Stimulated activated CD8-positive, alpha-beta memory T cell treated with anti-CD3 and anti-CD28 coated beads, Interleukin-15, amount 100 ng/mL, for 4 hours (primary cell): ENCODE measurements at regions not wholly inside any gene's neighbourhood (a gene's known extent, or its start where the extent isn't known, plus 50 kb on each side); places are given as distances from the start of the nearest gene placed in this dataset.
"Not testable (repeated sequence)": the region's sequence is repeated elsewhere in the genome, so short reads cannot be mapped to it uniquely, and the experiment has no call there.

ENCODE experiments used
- DNase-seq, 2 donors: peaks; one replicate each; pipeline ENCODE4 v3.0.0-alpha.2; 2020; ENCODE audit warnings: low read depth in 2 of 2

DNA sequence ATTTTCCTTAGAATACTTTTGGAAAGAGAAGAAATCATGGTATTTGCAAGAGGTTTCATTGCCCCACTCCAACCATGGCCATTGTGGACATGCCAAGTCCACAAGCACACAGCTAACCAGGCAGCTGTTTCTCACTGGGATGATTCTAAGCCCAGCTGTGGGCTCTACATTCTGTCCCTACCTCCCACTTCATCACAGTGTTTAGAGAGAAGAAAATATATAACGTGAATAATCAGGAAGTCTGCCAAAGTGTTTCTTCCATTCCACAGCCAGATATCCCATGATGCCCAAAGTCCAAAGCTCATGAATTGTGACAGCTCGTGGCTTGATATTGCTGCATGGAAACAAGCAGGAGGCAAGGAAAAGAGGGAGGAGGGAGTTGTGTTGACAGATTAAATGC lies 433.7 kb upstream of the GYPC start:
- DNase-seq, result no peak

DNA sequence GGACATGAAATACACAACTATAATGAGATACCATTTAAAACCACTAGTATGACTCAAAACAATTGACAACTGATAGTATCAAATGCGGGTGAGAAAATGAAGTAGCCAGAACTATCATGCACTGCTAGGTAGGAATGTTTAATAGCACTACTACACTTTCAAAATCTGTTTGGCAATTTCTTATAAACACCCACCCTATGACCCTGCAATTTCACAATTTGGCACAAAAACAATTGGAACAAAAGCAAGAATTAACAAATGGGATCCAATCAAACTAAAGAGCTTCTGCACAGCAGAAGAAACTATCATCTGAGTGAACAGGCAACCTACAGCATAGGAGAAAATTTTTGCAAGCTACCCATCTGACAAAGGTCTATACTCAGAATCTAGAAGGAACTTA lies 431.2 kb upstream of the GYPC start:
- DNase-seq, result no peak

GRCh38 chr2:126227250-126227649 lies 428.7 kb upstream of the GYPC start:
- DNase-seq, result no peak

DNA sequence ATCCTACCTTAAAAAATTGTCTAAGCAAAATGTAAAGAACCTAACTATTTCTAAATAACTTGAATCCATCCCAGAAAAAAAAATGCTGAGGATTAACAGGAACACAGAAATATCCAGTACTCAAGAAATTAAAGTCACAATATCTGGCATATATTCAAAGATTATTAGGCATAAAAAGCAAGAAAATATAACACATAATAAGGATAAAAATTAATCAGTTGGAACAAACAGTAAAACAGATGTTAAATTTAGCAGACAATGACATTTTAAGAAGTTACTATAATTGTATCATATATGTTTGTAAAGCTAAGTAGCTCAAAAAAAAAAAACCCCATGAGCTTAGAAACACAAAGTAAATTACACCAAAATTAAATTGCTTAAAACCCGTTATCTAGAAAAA lies 427.4 kb upstream of the GYPC start:
- DNase-seq, result no peak

GRCh38 chr2:126238251-126238650 lies 417.7 kb upstream of the GYPC start:
- DNase-seq, result no peak

DNA sequence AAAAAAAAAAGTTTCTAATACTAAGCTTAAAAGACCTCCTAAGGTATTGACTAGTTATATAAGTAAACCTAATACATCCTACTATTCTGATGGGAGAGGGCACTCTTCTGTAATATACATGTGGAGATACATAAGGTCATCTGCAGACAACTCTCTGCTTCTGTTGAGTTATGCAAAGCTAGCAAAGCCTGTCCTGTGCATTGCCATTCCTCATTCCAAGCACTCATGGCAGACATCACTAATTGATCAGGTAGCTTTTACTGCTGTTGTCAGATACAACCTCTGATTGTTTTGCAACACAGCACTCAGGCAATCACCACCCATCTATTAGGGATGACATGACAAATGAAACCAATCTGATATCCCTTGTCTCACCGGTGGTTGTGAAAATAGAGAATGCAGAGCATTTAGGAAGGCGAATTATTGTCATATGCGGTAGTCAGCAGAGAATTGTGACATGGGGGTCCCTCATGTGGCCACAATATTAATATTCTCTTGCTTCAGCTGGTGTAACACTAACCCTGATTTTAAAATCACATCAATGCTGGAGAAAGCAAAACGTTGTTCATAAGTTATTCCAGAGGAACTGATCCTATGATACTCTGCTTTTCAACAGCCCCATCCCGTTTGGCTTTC lies 416.5 kb upstream of the GYPC start:
- no peak for DNase-seq

DNA sequence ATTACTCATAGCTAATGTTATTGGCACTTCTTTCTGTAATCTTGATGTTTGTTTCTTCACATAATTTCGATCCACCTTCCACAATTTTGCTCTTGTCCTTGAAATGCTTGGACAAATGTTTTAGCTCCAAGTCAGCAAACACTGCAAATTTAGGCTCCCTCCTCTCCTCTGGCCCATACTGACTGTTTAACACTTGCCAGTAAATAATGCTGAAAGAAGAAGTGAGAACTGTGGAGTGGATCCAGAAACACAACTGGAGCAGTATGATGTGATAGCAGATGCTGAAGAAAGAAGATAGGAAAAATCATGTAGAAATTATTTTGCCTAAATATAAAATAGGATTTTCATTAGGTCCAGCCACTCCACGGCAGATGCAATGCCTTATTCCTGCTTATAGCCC lies 415.0 kb upstream of the GYPC start:
- no peak for DNase-seq

DNA sequence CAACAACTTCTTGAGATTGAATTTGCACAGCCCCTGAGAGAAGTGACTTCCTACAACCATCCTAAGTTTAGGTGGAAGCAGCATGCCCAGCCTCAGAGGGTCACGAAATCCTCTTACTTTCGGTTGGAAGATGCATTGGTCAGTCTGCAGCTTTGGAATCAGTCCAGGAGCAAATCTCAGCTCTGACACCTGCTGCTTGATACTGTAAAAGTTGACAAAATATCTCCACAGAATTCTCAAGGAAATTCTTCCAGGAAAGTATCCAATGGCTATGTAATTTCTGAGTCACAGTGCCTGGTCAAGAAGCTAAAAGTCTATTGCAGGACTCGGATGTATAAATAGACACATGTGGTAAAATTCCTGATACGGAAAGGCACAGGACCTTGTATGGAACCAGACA lies 414.5 kb upstream of the GYPC start:
- DNase-seq, result no peak

DNA sequence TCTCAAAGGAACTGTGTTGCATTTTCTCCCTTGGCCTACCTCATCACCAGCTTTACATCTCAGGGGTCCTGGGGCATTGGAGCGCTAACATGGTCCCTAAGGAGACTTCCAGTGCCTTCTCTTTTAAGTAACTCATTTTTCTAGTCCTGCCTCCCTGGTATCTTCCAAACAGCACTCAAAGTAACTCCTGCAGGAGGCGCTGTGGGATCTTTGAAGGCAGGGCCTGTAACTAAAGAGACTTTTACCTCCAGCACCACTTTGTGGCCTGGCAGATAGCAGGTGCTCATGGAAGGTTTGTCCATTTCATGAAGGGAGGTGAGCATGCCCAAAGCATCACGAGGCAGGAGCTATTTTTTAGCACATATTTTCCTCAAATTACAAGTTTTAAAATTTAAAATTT lies 411.0 kb upstream of the GYPC start:
- no peak for DNase-seq

DNA sequence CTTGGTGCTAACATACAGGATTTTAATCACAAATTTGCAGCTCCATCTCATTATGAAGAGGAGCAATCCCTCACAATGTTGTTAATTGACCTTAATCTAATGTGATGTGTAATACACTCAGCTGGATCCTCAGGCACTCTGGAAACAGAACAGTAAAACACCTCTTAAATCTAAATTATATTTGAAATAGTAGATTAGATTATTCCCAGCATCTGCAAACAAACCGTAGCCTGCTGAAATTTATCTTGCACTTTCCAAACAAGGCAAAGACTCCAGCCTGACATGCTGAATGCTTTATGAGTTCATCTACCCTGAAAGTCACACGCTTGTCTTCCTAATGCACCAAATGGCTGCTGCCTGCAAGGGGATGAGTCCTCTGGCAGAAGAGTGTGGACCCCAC lies 402.3 kb upstream of the GYPC start:
- DNase-seq, result no peak

GRCh38 chr2:126264625-126265024 lies 391.3 kb upstream of the GYPC start:
- DNase-seq, result no peak

GRCh38 chr2:126269911-126270310 lies 386.0 kb upstream of the GYPC start:
- no peak for DNase-seq

GRCh38 chr2:126270587-126270986 lies 385.4 kb upstream of the GYPC start:
- no peak for DNase-seq

GRCh38 chr2:126272401-126272800 lies 383.6 kb upstream of the GYPC start:
- no peak for DNase-seq

DNA sequence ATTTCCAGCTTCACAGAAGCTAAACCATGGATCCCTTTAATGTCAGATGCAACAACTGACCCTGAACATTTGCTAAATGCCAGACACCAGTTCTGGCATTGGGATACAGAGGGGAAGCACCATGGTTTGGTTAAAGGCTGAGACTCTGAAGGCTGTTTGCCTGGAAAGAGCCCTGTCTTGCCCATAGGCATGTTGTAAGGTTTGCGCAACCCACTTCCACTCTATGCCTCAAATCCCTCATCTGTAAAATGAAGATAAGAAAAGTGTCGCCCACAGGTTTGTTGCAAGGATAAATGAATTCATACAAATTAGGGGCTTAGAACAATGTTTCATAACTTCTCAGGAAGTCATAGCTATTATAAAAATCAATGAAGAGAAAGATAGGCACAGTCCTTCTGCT lies 380.9 kb upstream of the GYPC start:
- no peak for DNase-seq

- not testable (repeated sequence) for DNase-seq
These were observed 379.7 kb upstream of the GYPC start for GRCh38 chr2:126276268-126276667.

DNA sequence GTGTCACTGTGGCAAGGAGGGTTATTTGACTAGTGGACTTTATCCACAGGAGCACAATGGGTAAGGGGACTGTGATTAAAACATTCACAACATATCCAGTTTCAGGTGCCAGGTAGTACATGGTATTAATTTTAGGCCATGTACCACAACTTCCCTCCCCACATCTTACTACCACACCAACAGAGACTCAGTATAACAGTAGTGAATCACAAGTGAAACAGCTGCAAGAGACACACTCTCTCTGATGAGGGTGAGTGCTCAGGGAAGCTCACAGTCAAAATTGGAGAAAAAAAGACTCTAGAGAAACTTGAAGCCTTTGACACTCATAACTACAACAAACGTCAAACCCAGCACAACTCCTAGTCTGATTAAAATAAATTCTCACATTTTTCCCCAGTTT lies 367.6 kb upstream of the GYPC start:
- no peak for DNase-seq

GRCh38 chr2:126293962-126294361 lies 362.0 kb upstream of the GYPC start:
- not testable (repeated sequence) for DNase-seq

- DNase-seq, result no peak
These were observed 356.4 kb upstream of the GYPC start for GRCh38 chr2:126299469-126299976.

DNA sequence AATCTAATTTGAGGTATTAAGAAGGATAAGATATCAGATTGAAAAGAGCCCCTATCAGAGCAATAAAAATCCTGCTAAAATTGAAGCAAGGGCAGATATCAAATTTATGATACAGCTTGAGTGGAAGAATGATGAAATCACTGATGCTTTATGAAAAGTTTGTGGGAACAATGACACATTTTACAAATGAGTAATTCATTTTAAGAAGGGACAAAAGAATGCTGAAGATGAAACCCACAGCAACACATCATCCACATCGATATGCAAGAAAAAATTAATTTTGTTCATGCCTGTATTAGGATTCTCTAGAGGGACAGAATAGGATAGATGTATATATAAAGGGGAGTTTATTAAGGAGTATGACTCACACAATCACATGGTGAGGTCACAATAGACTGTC lies 355.6 kb upstream of the GYPC start:
- DNase-seq, result no peak

- no peak for DNase-seq
These were observed 353.9 kb upstream of the GYPC start for GRCh38 chr2:126302043-126302442.

DNA sequence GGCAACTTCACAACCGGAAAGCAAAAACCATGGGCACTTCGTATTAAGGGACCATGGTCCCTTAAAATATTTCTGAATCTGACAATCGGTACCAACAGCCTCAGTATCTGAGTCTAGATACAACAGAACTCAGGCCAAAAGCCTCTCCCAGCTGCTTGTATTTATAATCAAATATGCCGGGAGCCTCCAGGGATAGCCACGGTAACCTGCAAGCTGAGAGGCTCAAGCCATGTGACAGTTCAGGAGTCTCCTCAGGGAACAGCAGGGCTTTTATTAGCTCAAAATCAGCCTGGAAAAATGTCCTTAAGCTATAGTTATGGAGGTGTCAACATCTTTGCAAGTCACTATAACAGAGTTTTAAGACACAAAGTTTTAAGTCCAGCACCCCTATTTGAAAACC lies 352.8 kb upstream of the GYPC start:
- DNase-seq, result no peak

GRCh38 chr2:126304154-126304553 lies 351.8 kb upstream of the GYPC start:
- no peak for DNase-seq

GRCh38 chr2:126306539-126306938 lies 349.4 kb upstream of the GYPC start:
- no peak for DNase-seq
